CD4-positive, alpha-beta T cell treated with Interferon gamma for 1 hour (primary cell): ENCODE measurements at regions not wholly inside any gene's neighbourhood (a gene's known extent, or its start where the extent isn't known, plus 50 kb on each side); places are given as distances from the start of the nearest gene placed in this dataset.
"Not testable (repeated sequence)": the region's sequence is repeated elsewhere in the genome, so short reads cannot be mapped to it uniquely, and the experiment has no call there.

Experiments
- DNase-seq: peaks from one replicate; pipeline ENCODE4 v3.0.0-alpha.2; 2020

DNA sequence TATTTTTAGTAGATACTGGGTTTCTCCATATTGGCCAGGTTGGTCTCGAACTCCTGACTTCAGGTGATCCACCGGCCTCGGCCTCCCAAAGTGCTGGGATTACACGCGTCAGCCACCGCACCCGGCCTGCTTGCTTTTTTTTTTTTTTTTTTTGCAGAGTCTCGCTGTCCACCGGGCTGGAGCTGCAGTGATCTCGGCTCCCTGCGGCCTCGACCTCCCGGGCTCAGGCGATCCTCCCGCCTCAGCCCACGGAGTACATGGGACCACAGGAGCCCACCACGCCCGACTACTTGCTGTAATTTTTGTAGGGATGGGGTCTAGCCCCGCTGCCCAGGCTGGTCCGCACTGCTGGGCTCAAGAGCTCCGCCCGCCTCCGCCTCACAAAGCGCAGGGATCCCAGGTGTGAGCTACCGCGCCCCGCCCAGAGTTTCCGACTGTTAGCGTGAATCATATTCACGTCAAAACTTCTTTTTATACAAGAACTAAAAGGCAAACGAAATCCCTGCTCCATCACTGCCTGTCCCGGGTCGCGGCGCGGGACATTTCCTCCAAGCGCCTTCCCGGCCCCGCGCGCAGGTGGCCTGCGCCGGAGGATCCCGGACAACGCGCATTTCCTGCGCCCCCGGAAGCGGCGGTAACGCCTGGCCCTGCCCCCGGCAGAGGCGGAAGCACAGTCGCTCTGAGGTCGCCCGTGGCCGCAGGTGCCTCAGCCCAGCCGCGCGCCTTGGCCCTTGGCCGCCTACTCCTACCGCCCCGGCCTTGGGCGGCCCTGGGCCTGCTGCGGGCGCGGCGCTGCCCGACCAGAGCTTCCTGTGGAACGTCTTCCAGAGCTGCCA is 50.9 kb upstream of the APOD start:
- not testable (repeated sequence) for DNase-seq
